GM18868 (cell line): ENCODE measurements at regions not wholly inside any gene's neighbourhood (a gene's known extent, or its start where the extent isn't known, plus 50 kb on each side); places are given as distances from the start of the nearest gene placed in this dataset.
"Not testable (repeated sequence)": the region's sequence is repeated elsewhere in the genome, so short reads cannot be mapped to it uniquely, and the experiment has no call there.

Experiments used
- ATAC-seq: cut with Tn5 transposase; IDR thresholded peaks from one replicate; pipeline ENCODE4 v1.9.1; 2021; ENCODE audit warnings: mild to moderate bottlenecking, moderate library complexity; ENCODE audit not compliant: unreplicated experiment

- no peak for ATAC-seq
Measured at GRCh38 chr9:100639854-100640253, 62.0 kb downstream of the CAVIN4 start.

DNA sequence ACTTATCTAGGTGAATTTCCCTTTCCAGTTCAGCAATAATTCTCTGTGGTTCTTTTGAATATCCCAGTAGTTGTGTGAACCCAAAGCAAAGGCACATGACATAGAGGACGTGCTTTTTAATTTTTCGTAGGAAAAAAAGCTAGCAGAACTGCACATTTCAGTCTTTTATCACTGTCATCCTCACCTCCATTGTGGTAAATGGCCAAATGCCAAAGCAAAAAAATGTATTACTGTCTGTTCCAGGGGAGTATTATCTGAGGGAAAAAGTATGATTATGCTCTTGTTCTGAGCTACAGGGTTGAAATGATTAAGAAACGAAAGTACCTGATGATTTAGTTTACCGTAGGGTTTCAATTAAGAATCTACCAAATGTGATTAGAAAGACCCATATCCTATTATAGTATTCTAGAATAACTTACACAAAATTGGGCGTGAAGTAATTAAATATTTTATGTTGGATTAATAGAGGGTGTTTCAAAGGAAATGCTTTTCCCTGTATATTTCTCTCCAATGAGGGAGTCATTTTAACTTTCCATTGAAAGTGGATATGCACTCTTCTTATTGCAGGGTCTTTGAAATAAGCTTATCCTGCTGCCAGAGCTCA is 62.7 kb downstream of the CAVIN4 start:
- no peak for ATAC-seq

DNA sequence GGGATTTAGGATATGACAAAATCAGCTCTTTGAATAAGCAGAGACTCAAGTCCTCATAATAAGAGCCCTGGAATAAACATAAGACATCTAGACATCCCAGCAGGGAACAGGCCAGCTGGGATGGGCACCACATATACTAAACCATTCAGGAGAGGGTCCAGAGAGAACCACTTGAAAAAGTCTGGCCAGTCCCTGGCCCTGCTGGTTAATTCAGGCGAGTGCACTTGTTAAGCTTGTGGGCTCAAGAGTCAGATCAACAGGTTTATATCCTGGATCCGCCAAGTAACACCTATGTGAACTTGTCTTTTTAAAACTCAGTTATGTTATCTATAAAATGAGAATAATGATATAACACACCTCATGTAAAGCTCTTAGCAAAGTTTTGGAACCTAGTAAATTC is 63.3 kb downstream of the CAVIN4 start:
- no peak for ATAC-seq

GRCh38 chr9:100652850-100653249 is 75.0 kb downstream of the CAVIN4 start:
- ATAC-seq: no peak

DNA sequence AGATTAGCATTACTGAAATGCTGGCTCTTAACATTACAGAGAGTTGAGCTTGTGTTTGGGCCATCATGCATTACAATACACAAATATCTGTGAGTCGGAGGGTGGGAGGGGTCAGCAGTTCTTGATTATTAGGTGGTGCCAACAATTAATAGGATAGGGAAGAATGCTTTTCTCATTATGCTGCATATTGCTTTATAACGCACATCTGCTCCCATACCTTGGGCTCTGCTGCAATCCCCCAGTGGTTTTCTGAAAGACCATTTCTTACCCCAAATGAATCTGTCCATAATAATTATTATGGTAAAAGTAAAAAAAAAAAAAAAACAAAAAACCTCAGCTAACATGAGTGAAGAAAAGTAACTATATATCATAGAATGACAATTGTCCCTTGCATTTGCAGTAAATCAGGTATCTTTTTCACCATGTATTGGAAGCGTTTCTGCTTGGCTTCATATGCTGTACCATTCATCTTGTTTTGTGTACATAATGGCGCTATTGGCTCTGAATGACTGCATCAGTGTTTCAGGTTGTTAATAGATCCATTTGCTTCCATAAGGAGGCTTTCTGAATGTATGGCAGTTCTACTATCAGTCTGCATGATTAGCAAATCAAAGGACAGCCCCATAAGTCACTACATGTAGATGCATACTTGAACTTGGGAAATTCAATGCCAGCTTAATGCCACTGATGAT is 75.9 kb downstream of the CAVIN4 start:
- no peak for ATAC-seq

GRCh38 chr9:100656851-100657250 is 79.0 kb downstream of the CAVIN4 start:
- ATAC-seq: not testable (repeated sequence)

DNA sequence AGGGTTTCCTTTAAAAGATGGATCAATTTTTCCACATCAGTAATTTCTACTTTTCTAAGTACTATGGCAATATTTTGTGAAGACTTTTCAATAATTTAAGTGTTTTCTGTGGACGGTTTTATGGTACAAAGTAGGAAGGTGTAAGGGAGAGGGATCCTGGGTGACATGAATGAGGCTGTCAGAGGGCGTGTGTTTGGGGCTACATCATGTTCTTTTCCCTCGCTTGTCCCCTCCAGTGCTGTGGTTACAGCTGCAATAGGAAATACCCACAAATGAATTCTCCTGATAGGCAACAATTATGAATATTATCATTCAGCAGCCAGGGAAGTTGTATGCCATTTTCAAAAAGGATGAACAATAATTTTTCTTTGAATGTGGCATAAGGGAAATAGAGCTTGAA is 83.8 kb downstream of the CAVIN4 start:
- no peak for ATAC-seq

GRCh38 chr9:100662122-100662521 is 84.2 kb downstream of the CAVIN4 start:
- no peak for ATAC-seq

DNA sequence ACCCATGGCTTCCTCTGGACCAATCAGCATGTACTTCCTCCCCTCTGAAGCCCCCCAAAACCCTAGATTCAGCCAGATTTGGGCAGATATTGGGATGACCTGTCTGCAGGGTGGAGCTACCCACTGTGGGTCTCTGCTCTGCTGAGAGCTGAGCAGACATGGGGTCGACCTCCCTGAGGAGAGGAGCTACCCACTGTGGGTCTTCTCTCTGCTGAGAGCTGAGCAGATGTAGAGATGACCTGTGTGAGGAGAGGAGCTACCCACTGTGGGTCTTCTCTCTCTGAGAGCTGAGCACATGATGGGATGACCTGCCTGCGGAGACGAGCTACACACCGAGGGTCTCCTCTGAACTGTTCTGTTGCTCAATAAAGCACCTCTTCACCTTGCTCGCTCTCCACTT is 89.6 kb downstream of the CAVIN4 start:
- ATAC-seq: no peak

- ATAC-seq: no peak
Measured at GRCh38 chr9:100668024-100668423, 90.1 kb downstream of the CAVIN4 start.

DNA sequence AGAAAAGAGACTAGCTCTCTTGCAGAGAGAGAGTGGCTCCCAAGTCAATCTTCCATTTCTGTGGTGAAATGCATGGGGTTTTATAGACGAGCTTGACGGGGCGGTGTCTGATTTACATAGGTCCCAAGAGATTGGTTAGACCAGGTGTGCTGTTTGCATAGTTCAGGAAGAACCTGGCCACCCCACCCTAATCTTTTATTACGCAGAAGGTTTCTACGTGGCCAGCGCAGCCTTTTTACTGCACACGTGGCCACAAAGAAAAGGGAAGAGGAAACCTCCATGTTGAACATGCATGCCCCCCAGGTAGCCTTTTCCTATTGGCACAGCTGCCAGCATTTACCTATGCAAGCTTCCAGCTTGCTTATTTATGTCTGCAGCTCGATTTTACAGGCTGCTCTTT is 92.1 kb downstream of the CAVIN4 start:
- ATAC-seq: no peak

- peak; percentile 94 for ATAC-seq
Measured at GRCh38 chr9:100670719-100671118, 92.8 kb downstream of the CAVIN4 start.

GRCh38 chr9:100671898-100672297 is 94.0 kb downstream of the CAVIN4 start:
- no peak for ATAC-seq

DNA sequence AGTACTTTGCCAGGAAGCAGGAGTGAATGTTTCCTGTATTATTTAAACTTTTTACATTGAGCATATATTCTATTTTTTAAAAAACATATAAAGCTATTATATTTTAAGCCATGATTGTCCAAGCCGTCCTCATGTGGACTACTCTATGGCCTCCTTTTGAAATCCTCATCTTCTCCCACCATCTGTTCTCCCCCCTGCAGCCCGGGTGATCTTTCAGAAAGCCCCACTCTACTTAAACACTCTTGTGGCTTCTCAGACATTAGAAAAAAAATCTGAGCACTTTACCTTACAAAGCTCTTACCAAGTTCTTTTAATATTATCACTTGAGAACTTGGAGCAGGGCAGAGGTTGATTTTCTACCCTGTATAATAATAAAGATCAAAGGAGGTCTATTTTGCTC is 95.4 kb downstream of the CAVIN4 start:
- ATAC-seq: no peak

- no peak for ATAC-seq
Measured at GRCh38 chr9:100674419-100675122, 96.7 kb downstream of the CAVIN4 start.

- no peak for ATAC-seq
Measured at GRCh38 chr9:100679834-100680233, 102.0 kb downstream of the CAVIN4 start.

- ATAC-seq: no peak
Measured at GRCh38 chr9:100686420-100686819, 108.5 kb downstream of the CAVIN4 start.

DNA sequence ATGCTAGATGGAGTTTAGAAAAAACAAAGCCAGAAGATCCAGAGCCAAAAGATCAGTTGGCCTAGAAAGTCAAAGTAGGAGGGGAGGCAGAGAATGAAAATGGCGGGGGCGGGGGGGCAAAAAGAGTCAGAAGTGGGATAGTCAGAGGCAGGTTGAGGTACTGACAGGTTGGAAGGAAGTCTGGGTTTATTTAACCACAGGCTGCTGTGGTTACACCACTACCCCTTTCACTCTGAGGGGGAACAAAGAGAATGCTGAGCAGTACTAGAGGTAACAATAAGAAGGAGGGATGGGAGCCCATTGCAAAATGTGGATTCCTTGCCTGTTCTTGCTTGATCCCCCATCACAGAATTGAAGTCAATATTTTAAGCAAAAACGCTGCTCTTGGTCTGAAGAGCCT is 111.8 kb downstream of the CAVIN4 start:
- peak; percentile 84 for ATAC-seq

DNA sequence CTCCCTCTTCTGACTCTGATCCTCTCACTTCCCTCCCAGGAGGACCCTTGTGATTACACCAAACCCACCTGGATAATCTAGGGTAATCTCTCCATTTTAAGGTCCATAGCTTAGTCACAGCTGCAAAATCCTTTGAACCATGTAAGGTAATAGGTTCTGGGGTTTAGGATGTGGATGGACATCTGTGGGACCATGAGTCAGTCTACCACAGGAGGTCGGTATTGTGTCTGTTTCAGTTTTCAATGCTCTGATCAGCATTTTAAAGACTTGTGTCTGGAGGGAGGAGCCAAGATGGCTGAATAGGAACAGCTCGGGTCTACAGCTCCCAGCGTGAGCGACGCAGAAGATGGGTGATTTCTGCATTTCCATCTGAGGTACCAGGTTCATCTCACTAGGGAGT is 112.6 kb downstream of the CAVIN4 start:
- ATAC-seq: no peak

DNA sequence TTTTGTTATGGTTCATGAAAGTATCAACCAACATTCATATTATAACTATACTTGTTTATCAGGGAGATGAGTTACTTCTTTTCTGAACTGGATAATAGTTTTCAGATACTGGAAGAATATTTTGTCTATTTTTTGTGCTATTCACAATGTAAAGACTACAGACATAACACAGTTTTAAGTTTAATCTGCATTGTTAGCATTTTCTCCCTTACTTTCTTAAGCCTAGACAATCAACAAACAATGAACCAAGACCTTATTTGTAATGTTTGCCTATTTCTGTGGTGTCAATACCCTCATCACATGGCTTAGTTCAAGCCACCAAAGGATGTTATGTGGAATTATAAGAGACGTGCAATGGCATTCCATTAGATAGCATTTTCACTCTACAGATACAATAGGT is 119.5 kb downstream of the CAVIN4 start:
- ATAC-seq: no peak

- ATAC-seq: no peak
Measured at GRCh38 chr9:100698945-100699344, 121.1 kb downstream of the CAVIN4 start.

- ATAC-seq: no peak
Measured at GRCh38 chr9:100699668-100700067, 121.8 kb downstream of the CAVIN4 start.
